NB4 (cell line): ENCODE measurements at regions not wholly inside any gene's neighbourhood (a gene's known extent, or its start where the extent isn't known, plus 50 kb on each side); places are given as distances from the start of the nearest gene placed in this dataset.

ENCODE experiments used
- POLR2A ChIP-seq: IDR thresholded peaks from 2 replicates; pipeline ENCODE4 v1.6.1; 2011; ENCODE audit warnings: mild to moderate bottlenecking; ENCODE audit not compliant: insufficient read length; ENCODE audit errors: extremely low read depth
- TF ChIP-seq, protein P1 (sequence below): IDR thresholded peaks from one replicate; pipeline ENCODE4 v1.5.1; 2012; ENCODE audit warnings: low read depth, low read length
- TF ChIP-seq, protein P2 (sequence below): IDR thresholded peaks from 2 replicates; pipeline ENCODE4 v1.6.1; 2011; ENCODE audit warnings: low read depth, low read length

DNA sequence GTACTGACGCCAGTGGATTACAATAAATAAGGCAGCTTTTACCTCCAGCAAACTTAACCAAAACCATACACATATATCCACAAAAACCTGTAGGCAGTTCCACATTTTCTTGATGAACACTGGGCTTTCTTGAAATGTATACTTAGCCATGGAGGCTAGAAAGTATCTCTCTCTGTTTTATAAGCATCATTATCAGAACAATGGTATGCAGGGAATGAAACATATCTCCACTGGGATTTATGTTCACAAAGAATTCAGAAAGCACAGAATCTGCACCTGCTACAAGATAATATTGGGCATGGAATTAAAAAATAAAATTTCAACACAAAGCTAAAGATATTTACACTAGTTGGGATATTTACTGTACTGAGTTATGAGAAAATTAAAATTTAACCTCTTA is 126.1 kb upstream of the RASA1 start:
- TF ChIP-seq, protein P1, sequence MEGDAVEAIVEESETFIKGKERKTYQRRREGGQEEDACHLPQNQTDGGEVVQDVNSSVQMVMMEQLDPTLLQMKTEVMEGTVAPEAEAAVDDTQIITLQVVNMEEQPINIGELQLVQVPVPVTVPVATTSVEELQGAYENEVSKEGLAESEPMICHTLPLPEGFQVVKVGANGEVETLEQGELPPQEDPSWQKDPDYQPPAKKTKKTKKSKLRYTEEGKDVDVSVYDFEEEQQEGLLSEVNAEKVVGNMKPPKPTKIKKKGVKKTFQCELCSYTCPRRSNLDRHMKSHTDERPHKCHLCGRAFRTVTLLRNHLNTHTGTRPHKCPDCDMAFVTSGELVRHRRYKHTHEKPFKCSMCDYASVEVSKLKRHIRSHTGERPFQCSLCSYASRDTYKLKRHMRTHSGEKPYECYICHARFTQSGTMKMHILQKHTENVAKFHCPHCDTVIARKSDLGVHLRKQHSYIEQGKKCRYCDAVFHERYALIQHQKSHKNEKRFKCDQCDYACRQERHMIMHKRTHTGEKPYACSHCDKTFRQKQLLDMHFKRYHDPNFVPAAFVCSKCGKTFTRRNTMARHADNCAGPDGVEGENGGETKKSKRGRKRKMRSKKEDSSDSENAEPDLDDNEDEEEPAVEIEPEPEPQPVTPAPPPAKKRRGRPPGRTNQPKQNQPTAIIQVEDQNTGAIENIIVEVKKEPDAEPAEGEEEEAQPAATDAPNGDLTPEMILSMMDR = no peak
- no peak for TF ChIP-seq POLR2A
- TF ChIP-seq, protein P2, sequence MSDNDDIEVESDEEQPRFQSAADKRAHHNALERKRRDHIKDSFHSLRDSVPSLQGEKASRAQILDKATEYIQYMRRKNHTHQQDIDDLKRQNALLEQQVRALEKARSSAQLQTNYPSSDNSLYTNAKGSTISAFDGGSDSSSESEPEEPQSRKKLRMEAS = no peak
